ENCODE measurements at regions not wholly inside any gene's neighbourhood (a gene's known extent, or its start where the extent isn't known, plus 50 kb on each side); places are given as distances from the start of the nearest gene placed in this dataset.

DNA sequence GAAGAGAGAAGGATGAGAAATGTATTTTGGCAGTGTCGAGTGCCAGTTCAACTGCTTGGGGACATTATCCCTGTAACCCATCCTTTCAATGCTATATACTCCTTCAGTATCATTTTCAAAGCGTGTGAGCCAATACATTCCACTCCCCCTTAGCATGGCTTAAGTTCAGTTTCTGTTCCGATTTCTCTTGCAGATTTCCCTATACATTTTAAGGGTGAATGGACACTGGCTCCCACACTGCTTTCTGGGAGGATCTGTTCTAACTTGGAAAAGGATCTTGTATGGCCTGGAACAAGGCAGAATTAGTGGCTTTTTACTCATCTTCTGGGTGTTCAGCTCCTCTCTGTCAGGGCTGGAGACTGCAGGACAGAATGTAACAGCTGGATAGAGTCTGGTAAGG lies 333.8 kb downstream of the HAPSTR1 start:
- no peak for DNase-seq

DNA sequence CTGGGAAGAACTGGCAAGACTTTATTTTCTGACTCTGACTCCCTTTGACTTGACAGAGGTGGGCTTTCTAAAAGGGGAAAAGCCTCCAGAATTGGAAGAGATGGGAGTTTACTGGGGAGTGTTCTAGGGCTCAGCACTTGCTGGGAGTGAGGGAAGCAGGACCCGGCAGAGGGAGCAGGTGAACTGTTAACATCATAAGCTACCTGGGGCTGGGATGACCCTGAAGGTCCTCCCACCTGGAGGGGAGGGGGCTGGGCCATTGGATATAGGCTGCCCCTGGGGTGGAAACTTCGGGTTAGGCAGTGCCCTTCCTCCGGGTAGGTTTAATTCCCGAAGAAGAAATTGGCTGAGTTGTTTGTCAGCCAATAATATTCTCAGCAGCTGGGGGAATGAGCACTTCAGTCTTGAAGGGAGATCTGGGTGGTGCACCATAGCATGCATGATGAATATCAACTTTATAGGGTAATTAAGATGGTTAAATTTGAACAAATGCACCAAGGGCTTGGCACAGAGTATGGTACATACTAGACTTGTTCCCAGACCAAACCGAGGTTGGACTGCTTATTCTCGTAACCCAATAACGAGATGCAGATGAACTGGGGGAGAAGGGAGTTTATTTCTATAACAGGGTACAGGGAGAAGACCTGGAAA lies 337.0 kb downstream of the HAPSTR1 start:
- no peak for DNase-seq

DNA sequence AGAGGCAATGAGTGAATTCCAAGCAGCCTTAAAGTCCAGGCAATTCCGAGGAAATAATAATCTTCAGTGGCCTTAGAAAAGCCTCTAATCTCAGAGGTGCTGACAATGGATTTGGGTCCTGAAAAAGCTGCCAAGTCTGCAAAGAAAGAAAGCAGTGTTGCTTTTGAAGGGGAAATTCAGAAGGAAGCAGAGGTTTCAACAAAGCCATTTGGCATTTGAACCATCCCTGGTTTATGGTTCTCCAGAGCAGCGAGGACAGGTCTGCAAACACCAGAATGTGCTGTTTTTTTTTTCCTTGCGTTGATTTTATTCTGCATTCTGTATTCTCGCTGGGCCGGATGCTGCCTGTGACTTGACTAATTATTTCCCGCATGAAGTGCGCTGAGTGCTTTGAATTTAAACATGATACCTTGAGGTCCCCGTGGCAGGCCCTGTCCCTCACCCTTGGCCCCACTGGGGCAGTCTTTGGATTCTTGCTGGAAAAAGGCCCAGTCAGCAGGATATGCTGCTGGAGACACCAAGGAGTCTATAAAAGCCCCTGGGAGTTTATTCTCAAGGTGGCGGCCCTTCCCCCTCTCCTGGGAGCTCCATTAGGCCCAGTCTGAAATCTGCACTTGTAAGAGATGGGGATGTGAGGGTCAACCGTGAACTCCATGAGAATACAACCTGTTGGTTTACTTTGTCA lies 338.3 kb downstream of the HAPSTR1 start:
- no peak for DNase-seq

DNA sequence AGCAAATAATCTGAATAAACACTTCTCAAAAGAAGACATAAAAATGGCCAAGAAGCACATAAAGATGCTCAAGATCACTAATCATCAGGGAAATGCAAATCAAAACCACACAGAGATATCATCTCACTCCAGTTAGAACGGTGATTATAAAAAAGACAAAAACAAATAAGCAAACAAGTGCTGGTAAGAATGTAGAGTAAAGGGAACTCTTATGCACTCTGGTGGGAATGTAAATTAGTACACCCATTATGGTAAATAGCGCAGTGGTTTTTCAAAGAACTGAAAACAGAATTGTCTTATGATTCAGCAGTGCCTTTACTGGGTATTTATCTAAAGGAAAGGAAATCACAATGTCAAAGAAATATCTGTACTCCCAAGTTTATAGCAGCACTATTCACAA lies 343.2 kb downstream of the HAPSTR1 start:
- DNase-seq: no peak

DNA sequence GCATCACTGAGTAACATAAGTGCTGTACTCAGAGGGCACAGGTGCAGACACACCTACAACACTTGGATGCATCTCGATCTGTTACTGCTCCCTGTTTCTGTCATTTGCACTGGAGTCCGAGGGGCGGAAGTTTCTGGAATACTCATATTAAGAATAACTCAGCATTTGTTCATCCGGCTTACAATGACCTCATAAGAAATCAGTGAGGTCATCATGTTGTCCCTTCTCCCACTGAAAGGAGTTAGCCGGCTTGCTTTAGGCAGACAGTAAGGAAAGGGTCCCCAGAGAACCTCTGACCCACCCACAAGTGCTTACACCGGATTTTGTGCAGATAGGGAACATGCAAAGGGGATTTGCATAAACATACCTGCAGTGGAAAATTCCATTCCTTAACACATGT lies 344.7 kb downstream of the HAPSTR1 start:
- no peak for DNase-seq

DNA sequence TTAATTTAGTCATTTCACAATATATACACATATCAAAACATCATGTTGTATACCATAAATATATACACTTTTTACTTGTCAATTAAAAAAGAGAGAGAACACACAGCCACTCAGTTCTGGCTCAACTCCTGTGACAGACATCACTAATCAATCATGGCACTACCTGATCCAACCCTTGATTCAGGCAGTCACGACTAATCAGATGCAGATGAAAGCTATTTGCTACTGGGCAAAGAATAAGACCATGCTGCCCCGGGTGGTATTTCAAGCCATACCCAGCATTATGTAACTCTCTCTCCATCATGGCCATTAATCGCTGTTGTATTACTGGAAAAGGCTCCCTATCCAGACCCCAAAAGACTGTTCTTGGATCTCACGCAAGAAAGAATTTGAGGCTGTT lies 345.7 kb downstream of the HAPSTR1 start:
- no peak for DNase-seq

DNA sequence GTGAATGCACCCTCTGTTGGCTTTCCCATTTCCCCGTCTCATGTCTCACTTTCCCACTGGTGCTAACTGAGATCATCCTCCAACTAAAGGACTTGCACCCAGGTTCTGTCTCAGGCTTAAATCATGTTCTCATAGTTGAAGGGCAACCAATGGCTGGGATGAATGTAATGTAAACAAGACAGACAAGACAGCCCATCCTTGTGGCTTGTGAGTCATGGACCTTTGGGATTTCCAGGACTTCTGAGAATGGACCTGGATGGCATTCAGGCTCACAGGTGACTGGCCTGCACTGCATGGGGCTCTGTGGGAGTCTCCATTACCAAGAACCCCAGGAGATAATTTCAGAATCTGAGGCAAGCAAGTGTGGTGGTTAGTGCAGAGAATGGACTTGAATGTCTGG lies 347.5 kb downstream of the HAPSTR1 start:
- DNase-seq: no peak

DNA sequence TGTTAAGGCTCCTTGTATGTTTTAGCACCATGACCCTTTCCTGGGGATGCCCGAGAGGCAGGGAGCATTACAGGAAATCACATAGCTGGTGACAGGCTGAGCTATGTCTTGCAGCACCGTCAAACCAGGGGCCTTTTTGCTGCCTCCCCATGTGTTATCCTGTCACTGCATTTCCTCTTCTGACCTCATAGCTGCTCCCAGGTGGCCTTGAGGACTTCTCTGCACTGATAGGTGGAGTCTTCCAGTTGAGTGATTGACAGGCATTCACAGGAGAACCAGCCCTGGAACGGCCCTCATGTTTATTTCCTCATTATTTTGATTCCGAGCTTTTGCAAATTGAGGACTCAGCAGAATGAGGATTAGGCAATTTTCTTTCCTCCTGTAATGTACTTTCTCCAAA lies 349.6 kb downstream of the HAPSTR1 start:
- DNase-seq: no peak

DNA sequence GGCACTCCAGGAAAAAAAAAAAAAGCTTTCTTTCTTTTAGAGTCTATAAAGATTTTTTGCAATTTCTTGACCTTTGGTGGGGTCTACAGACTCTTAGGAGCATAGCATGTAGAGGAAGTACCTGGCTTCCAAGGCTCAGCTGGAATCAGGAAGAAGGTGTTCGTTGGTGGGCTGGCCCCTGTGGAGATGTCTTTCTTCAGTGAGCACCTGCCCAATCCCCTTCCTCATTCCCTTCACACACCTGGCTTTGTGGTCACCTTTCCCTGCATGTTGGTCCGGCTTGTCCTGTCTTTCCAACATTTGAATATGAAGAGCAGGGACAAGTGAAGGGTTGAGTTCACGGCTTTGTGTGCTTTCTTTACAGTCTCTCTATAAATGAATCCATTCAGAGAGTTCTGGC lies 352.4 kb downstream of the HAPSTR1 start:
- no peak for DNase-seq

DNA sequence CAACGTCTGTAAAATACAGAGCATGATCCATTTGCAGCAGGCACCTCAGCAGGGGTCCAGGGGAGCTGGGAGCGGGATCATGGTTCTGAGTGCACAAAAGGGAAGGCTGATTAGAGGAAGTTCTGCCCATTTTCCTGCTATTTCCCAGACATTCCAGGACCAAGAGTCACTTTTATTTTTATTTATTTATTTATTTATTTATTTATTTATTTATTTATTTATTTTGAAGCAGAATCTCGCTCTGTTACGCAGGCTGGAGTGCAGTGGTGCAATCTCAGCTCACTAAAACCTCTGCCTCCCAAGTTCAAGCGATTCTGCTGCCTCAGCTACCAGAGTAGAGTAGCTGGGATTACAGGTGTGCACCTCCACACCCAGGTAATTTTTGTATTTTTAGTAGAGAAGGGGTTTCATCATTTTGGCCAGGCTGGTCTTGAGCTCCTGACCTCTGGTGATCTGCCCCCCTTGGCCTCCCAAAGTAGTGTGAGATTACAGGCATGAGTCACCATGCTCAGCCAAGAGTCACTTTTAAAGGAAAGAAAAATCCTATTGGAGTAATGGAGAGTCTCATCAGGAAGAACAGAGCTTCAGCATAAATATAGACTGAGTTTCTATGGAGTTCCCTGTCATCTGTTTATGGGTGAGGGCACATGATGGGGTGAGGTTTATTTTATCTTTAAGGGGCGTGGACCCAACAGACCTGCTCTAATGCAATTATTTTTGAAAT lies 355.2 kb downstream of the HAPSTR1 start:
- DNase-seq: no peak

DNA sequence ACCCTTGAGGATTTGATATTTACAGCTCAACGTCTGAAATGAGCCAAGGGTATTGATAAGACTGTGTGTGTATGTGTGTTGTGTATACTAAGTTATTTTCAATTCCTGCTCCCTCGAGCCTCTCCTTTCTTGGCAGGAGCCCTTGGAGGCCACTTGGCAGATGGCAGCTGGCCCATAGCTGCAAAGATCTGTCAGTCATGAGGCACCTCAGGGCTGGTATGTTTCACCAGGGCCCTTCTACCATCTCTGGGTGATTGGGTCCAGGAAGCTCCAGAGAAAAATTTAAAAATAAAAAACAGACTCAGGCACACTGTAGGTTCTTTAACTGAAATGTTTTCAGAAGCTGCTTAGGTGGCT lies 355.7 kb downstream of the HAPSTR1 start:
- no peak for DNase-seq

DNA sequence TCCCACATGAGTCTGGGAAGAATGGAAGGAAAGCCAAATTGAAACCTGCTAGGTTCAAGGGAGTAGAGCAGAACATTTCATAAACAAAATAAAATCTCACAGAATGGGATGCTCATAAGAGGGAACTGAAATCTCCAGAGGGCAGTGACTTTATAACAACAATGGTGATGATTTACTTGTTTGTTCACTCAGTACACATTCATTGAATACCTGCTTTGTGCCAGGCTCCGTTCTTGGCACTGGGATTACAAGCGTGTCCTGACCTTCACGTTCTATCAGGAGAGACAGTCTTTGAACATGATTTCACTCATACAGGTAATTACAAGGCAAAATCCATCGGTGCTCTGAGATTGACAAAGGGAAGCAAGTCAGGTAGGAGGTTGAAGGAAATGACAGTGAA lies 356.3 kb downstream of the HAPSTR1 start:
- DNase-seq: no peak

DNA sequence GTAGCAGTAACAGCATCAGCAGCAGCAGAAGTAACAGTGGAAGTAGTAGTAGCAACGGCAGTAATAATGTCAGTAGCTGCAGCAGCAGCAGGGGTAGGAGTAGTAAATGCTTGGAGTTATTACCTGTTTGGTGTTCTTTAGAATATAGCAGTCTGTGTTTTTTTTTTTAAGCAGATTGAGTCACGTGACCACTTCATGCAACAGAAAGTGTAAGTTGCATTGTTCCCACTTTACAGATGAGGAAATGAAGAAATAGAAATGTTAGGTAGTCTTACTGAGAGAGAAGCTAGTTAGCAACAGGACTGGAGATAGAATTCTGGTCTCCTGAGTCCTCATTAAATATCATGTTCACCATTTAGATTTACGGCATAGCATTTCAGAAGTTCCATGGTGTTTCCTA lies 358.2 kb downstream of the HAPSTR1 start:
- DNase-seq: no peak

DNA sequence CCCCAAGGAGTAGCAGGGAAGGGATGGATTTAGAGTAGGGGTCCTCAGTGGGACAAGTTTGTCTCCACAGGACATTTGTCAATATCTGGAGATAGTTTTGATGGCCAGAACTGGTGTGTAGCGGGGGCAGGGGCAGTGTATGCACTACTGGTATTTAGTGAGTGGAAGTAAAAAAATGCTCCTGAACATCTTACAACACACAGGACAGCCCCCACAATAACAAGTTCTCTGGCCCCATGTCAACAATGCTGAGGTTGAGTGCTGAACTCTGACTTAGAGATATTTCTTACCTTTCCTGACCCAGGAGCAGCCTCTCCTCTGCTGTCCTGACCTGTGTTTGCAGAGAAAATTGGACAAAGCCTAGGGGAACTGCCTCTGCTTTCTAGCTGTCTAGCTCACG lies 365.8 kb downstream of the HAPSTR1 start:
- DNase-seq: no peak

DNA sequence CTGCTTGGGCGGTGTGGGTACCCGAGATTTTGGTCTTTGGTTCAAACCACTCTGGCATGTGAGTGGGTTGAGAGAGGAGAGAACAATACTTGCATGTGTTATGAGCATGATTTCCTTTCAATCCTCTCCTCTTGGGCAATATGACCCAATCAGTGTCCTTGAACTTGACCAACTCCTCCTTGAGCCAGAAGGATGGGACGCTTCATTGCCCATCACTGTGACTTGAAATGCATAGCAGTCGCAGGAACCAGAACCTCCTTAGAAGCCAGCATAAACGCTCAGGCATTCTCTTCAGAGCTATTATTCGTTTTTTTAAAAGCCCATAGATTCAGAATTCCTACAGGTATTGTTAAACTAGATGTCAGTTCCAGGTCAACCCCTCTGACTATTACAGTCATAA lies 367.4 kb downstream of the HAPSTR1 start:
- no peak for DNase-seq

DNA sequence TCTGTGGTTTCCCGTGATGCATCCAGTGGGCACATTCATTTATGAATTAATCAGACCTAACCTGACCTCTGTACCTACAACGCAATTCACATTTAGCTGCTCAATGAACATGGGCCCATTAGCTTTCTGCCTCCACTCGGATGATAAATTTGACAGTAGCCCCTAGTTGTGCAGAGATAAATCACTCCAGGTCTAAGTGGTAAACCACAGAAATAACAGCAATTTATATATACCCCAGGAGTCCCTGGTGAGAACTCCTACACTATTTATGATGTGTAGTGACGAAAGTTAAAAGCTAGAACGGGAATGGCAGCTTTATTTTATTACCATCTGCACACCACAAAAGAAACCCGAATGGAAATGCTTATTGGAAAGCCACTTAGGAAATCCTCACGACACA lies 371.5 kb downstream of the HAPSTR1 start:
- DNase-seq: no peak

DNA sequence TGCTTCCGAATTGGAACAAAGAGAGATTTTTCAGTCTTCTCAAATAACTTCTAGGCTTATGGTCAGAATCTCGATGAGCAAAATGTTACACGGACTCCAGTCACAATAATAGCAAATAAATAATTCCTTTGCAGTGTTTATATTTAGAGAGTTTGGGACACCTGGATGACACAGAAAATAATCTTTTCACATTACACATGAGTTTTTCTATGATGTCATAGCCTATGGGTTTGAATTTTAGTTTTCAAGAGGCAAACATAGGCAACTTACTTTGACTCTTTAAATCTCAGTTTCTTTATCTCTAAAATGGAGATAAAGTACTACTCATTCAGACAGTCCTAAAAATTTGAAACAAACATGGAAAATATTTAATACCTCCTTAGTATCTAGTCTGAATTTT lies 372.0 kb downstream of the HAPSTR1 start:
- no peak for DNase-seq

DNA sequence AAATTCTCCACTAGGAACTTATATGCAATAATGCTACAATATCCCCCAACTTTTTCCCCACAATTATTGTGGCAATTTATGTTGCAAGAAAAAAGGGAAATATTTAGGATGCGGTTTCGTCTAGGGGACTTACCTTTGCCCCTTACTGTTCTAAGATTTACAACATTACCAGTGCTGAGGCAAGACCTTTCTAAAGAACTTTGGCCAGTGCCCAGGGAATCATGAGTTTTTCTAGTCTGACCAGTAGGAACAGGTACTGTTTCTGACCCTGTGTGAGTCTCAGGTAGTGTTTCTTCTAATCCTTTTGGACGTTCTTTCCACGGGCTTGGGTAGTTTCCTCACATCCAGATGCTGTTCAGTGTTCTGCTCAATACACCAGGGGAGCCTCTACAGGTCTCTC lies 373.7 kb downstream of the HAPSTR1 start:
- no peak for DNase-seq

DNA sequence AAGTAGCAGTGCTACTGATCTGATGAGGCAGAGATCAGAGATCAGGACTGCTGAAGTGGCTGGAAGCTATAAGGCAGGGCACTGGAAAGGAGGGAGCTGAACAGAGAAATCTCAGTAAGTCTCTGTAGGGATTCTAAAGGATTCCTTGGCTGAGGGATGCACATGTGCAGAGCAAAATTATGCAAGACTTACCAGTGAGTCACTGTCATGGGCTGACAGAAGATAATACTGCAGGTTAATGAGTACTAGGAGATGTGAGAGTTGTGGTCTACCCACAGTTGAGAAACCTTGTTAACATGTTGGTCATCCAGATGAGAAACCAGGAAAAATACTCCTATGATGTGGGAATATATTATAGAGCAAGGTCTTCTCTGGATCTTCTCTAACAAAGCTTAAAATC lies 378.1 kb downstream of the HAPSTR1 start:
- DNase-seq: no peak

DNA sequence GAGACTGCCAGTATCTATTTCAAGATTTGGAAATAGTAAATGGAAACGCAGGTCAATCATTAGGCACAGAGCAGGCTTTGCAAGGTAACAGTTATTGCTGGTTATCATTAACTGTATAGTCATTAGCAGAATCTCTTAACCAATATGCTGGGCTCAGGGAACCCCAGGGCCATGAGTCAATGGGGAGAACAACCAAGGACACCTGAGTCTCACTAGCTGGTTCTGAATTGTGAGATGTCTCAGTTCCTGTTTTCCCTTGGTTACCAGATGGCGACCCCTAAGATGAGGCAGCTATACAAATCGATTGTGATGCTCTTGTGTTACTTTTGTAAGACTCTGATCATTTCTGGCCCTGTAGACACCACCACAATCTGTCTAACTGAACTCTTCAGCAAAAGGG lies 385.3 kb downstream of the HAPSTR1 start:
- DNase-seq: no peak

DNA sequence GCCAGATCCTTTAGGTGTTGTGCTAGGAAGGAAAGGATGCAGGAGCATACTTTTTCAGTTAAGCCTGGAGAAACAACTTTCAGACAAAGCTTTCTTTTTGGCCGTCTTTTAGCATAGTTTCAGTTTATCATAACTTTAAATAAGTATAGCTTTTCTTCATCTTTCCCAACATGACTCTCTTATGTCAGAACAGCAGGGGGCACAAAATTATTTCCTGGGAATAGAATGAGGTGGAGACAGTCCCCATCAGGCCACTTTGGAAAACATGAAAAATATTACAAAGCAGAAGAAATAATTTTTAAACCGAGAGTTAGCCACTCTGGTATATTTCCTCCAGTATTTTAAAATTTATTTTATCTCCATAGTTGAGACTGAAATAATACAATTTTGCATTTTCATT lies 387.6 kb downstream of the HAPSTR1 start:
- no peak for DNase-seq

DNA sequence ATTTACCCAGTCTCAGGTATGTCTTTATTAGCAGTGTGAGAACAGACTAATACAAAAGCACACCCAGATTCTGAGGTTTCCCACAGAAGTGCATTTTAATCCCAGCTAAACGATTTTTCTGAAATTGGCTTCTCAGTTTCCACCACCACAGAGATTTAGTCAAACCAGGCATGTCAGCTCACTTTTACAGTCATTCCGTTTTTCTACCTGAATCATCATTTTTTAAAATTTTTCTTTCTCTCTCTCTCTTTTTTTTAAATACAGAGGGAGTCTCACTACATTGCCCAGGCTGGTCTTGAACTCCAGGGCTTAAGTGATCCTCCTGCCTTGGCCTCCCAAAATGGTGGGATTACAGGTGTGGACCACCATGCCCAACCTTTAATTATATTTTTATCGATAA lies 389.1 kb downstream of the HAPSTR1 start:
- DNase-seq: no peak

DNA sequence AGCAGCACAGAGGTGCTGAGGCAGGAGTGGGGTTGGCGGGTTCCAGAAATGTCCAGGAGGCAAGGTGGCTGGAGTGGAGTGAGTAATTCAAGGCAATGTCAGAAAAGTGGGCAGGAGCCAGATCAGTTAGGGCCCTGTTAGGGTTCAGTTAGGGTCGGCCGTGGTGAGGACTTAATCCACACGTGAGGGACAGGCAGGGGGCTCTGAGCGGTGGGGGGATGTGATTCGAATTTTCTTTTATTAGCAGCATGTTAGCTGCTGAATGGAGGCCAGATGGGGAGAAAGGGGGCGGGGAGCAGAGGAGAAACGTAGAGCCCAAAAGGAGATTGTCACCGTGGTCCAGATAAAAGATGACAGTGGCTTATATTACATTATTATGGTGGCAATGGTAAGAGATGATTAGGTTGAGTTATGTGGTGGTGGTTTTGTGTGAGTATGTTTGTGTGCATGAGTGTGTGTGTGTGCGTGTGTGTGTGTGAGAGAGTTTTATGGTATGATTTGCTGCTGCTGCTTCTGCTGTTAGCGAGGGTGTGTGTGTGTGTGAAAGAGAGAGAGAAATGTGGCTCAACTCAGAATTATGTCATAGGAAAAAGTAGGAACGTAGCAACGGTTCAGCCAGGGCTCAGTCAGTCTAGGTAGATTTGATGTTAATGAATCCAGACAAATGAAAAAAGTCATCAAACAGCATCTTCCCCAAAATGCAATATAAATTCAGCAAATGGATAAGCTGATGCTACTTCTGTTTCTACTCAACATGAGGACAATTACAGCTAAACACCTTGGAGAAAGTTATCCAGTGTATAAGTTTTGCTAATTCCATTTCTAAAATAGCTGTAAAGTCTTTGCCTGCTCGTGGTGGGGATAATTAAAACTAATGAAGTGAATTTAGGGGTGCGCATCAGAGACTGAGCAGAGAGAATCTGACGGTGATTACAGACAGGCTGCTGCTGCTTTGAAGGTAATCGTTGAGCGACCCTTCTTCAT lies 390.6 kb downstream of the HAPSTR1 start:
- no peak for DNase-seq
